B cell (primary cell): ENCODE measurements at regions not wholly inside any gene's neighbourhood (a gene's known extent, or its start where the extent isn't known, plus 50 kb on each side); places are given as distances from the start of the nearest gene placed in this dataset.

ENCODE experiments used
- ATAC-seq: fragments of 200-7000 bp; cut with Tn5 transposase; one replicate; pipeline ENCODE4 v1.10.0; 2021; ENCODE audit warnings: low read depth, mild to moderate bottlenecking, moderate number of reproducible peaks, moderate library complexity
- CTCF ChIA-PET: fragments of 350-600 bp; sonication (Branson Sonifier 250); formaldehyde crosslinking; loops from one replicate; lab custom pipeline; 2021; ENCODE audit warnings: antibody characterized with exemption, inconsistent platforms; lab: Charles Lee
- POLR2A ChIA-PET: fragments of 350-600 bp; sonication (Branson Sonifier 250); formaldehyde crosslinking; loops from one replicate; lab custom pipeline; 2021; ENCODE audit warnings: antibody characterized with exemption; lab: Charles Lee
- DNase-seq: peaks from one replicate; pipeline ENCODE4 v3.0.0; 2013
- H2AFZ ChIP-seq: 2 replicates; pipeline ENCODE4 v1.6.1; 2012; ENCODE audit warnings: mild to moderate bottlenecking, low read depth, low read length; ENCODE audit not compliant: insufficient read depth, poor library complexity, severe bottlenecking
- H3K27ac ChIP-seq, 2 donors: 1 replicate in 1 of 2; 2 replicates in 1 of 2; pipeline ENCODE4 v1.5.1; 2012 to 2013; ENCODE audit warnings: low read length in 2 of 2, mild to moderate bottlenecking in 2 of 2, moderate library complexity in 1 of 2
- H3K27me3 ChIP-seq, 4 experiments: fragments of 200-600 bp in 1 of 4; sonication (generic) in 1 of 4; replicated peaks in 1 of 4; 1 replicate in 2 of 4; 2 replicates in 2 of 4; pipeline versions ENCODE4 v1.6.1 to v1.7.0; 2013 to 2016; ENCODE audit warnings: low read length in 3 of 4, mild to moderate bottlenecking in 2 of 4, mixed read lengths in 1 of 4, moderate library complexity in 1 of 4; ENCODE audit not compliant: insufficient read depth in 4 of 4, control insufficient read depth in 3 of 4; ENCODE audit errors: control extremely low read depth in 1 of 4
- H3K36me3 ChIP-seq, 2 experiments: replicated peaks in 1 of 2; 1 replicate in 1 of 2; 2 replicates in 1 of 2; pipeline versions ENCODE4 v1.6.1 to v1.7.1; 2013; ENCODE audit warnings: low read length in 1 of 2; ENCODE audit not compliant: insufficient read depth in 2 of 2, control insufficient read depth in 1 of 2; ENCODE audit errors: control extremely low read depth in 1 of 2, extremely low read depth in 1 of 2
- H3K4me1 ChIP-seq, 2 donors: fragments of 200-600 bp in 1 of 2; sonication (generic) in 1 of 2; 1 replicate in 1 of 2; 2 replicates in 1 of 2; pipeline versions ENCODE4 v1.5.1 to v1.6.1; 2013 to 2017; ENCODE audit warnings: low read length in 2 of 2; ENCODE audit not compliant: control insufficient read depth in 2 of 2, insufficient read depth in 2 of 2
- H3K4me2 ChIP-seq: replicated peaks from 2 replicates; pipeline ENCODE3; 2012; ENCODE audit warnings: mild to moderate bottlenecking, low read depth, low read length; ENCODE audit not compliant: poor library complexity, severe bottlenecking
- H3K4me3 ChIP-seq, 5 experiments: fragments of 200-600 bp in 1 of 5; sonication (generic) in 1 of 5; 1 replicate in 3 of 5; 2 replicates in 2 of 5; pipeline versions ENCODE4 v1.5.1 to v1.7.0; 2011 to 2016; ENCODE audit warnings: low read length in 4 of 5, mild to moderate bottlenecking in 4 of 5, low read depth in 2 of 5, control low read depth in 1 of 5, moderate library complexity in 1 of 5; ENCODE audit not compliant: insufficient read depth in 1 of 5; ENCODE audit errors: control extremely low read depth in 1 of 5, extremely low read depth in 1 of 5
- H3K79me2 ChIP-seq: fragments of 200-600 bp; sonication (generic); one replicate; pipeline ENCODE4 v1.6.0; 2016; ENCODE audit warnings: low read length; ENCODE audit not compliant: control insufficient read depth, insufficient read depth
- H3K9ac ChIP-seq: fragments of 200-600 bp; sonication (generic); 2 replicates; pipeline ENCODE4 v1.6.1; 2017; ENCODE audit warnings: mild to moderate bottlenecking, low read length, moderate library complexity
- H3K9me3 ChIP-seq, 3 donors: one replicate each; pipeline versions ENCODE4 v1.6.1 to v1.7.1; 2013; ENCODE audit warnings: low read length in 2 of 3; ENCODE audit not compliant: control insufficient read depth in 2 of 3, insufficient read depth in 1 of 3; ENCODE audit errors: control extremely low read depth in 1 of 3
- H4K20me1 ChIP-seq: 2 replicates; pipeline ENCODE4 v1.6.0; 2012; ENCODE audit warnings: mild to moderate bottlenecking, low read length; ENCODE audit not compliant: insufficient read depth, control insufficient read depth, poor library complexity, severe bottlenecking
- H3K27ac Mint-ChIP-seq: one replicate; pipeline ENCODE4 v1.8.0; 2021; ENCODE audit warnings: mixed read lengths
- H3K27me3 Mint-ChIP-seq: one replicate; pipeline ENCODE4 v1.8.0; 2021; ENCODE audit warnings: mixed read lengths
- H3K4me1 Mint-ChIP-seq: one replicate; pipeline ENCODE4 v1.8.0; 2021; ENCODE audit warnings: mixed read lengths
- H3K4me3 Mint-ChIP-seq: one replicate; pipeline ENCODE4 v1.8.0; 2021; ENCODE audit warnings: mixed read lengths
- H3K9me3 Mint-ChIP-seq: one replicate; pipeline ENCODE4 v1.8.0; 2022; ENCODE audit warnings: mixed read lengths; ENCODE audit not compliant: insufficient read depth
- EZH2 ChIP-seq: IDR thresholded peaks from 2 replicates; pipeline ENCODE4 v1.6.1; 2012; ENCODE audit warnings: borderline replicate concordance, low read depth, mild to moderate bottlenecking, moderate library complexity, low read length; ENCODE audit not compliant: insufficient read depth, poor library complexity, severe bottlenecking
- WGBS: methylation state at CpG from one replicate; pipeline ENCODE4 v1.1.5; 2013; ENCODE audit warnings: missing lambda C conversion rate; ENCODE audit not compliant: insufficient coverage; 5-methylcytosine and 5-hydroxymethylcytosine counted together
- intact Hi-C: fragments of 100-400 bp; cut with micrococcal nuclease; formaldehyde crosslinking; loops from one replicate; pipeline ENCODE4 v1.10.0; 2022
- TF ChIP-seq, protein P1 (sequence below): fragments of 200-600 bp; IDR thresholded peaks from one replicate; pipeline ENCODE4 v1.8.0; 2022; ENCODE audit warnings: antibody characterized with exemption, mild to moderate bottlenecking

DNA sequence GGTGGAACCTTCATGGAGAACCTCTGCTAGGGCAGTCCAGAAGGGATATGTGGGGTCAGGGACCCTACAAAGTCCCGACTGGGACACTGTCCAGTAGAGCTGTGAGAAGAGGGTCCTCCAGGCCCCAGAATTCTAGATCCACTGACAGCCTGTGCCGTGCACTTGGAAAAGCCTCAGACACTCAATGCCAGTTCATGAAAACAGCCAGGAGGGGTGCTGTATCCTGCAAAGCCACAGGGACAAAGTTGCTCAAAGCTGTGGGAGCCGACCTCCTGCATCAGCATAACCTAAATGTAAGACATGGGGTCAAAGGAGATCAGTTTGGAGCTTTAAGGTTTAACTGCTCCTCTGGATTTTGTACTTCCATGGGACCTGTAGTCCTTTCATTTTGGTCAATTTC lies 448.8 kb upstream of the CADM2 start:
- Histone ChIP-seq H3K4me3 (no peak overlapping the region), H3K27ac (no peak overlapping the region), H3K4me2 (no peak overlapping the region), H2AFZ (no peak overlapping the region), H3K79me2 (no peaks in the 10 kb centered on the region), H3K27me3 (no peaks in the 10 kb centered on the region), H3K9ac (no peak overlapping the region), H4K20me1 (no peaks in the 10 kb centered on the region), H3K4me1 (no peaks in the 10 kb centered on the region), H3K9me3 (peaks cover 0 to 2% (median 0%) of the 10 kb centered on the region in 3 donors), H3K36me3 (no peaks in the 10 kb centered on the region)
- Mint-ChIP-seq H3K4me1 (no peaks in the 10 kb centered on the region), H3K9me3 (peaks cover 2% of the 10 kb centered on the region), H3K27ac (no peak overlapping the region), H3K4me3 (no peak overlapping the region), H3K27me3 (no peaks in the 10 kb centered on the region)
- DNase-seq, result no peak
- TF ChIP-seq, protein P1, sequence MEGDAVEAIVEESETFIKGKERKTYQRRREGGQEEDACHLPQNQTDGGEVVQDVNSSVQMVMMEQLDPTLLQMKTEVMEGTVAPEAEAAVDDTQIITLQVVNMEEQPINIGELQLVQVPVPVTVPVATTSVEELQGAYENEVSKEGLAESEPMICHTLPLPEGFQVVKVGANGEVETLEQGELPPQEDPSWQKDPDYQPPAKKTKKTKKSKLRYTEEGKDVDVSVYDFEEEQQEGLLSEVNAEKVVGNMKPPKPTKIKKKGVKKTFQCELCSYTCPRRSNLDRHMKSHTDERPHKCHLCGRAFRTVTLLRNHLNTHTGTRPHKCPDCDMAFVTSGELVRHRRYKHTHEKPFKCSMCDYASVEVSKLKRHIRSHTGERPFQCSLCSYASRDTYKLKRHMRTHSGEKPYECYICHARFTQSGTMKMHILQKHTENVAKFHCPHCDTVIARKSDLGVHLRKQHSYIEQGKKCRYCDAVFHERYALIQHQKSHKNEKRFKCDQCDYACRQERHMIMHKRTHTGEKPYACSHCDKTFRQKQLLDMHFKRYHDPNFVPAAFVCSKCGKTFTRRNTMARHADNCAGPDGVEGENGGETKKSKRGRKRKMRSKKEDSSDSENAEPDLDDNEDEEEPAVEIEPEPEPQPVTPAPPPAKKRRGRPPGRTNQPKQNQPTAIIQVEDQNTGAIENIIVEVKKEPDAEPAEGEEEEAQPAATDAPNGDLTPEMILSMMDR, result no peak
- no peak for TF ChIP-seq EZH2
- ChIA-PET POLR2A (no interaction called here), CTCF (no interaction called here)
- ATAC-seq, result no peak
- intact Hi-C loops, result no loop called here
- 85% methylated on average over 2 of the region's 3 CpGs for WGBS

DNA sequence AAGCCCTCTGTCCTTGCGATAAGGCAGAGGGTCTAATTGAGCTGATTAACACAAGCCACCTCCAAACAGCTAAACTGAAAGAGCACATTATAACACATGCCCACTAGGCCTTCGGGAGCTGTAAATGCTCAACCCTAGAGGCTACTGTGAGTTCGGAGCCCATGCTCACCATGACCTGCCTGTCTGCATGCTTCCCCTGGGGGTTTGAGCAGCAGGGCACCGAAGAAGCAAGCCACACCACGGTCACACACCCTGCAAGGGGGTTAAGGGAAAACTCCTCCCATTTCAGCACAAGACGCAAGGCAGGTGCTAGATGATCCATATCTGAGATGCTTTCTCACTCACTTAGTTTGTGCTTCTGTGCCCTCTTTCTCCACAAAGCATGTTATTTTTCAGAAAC lies 435.9 kb upstream of the CADM2 start:
- Mint-ChIP-seq H3K4me1 (no peaks in the 10 kb centered on the region), H3K27ac (no peak overlapping the region), H3K4me3 (no peak overlapping the region), H3K27me3 (no peaks in the 10 kb centered on the region), H3K9me3 (no peaks in the 10 kb centered on the region)
- ATAC-seq, result no peak
- no peak for DNase-seq
- Histone ChIP-seq H3K4me3 (no peak overlapping the region), H3K9ac (no peak overlapping the region), H3K27ac (no peak overlapping the region), H3K36me3 (no peaks in the 10 kb centered on the region), H2AFZ (no peak overlapping the region), H3K27me3 (no peaks in the 10 kb centered on the region), H3K4me1 (no peaks in the 10 kb centered on the region), H3K79me2 (no peaks in the 10 kb centered on the region), H3K4me2 (no peak overlapping the region), H3K9me3 (peaks cover 0 to 8% (median 0%) of the 10 kb centered on the region in 3 donors), H4K20me1 (no peaks in the 10 kb centered on the region)
- intact Hi-C loops, result no loop called here
- ChIA-PET POLR2A (no interaction called here), CTCF (no interaction called here)
- no peak for TF ChIP-seq EZH2
- TF ChIP-seq, protein P1, result no peak
- 76% methylated on average over 5 of the region's 6 CpGs for WGBS
